ENCODE measurements at regions not wholly inside any gene's neighbourhood (a gene's known extent, or its start where the extent isn't known, plus 50 kb on each side); places are given as distances from the start of the nearest gene placed in this dataset.

DNA sequence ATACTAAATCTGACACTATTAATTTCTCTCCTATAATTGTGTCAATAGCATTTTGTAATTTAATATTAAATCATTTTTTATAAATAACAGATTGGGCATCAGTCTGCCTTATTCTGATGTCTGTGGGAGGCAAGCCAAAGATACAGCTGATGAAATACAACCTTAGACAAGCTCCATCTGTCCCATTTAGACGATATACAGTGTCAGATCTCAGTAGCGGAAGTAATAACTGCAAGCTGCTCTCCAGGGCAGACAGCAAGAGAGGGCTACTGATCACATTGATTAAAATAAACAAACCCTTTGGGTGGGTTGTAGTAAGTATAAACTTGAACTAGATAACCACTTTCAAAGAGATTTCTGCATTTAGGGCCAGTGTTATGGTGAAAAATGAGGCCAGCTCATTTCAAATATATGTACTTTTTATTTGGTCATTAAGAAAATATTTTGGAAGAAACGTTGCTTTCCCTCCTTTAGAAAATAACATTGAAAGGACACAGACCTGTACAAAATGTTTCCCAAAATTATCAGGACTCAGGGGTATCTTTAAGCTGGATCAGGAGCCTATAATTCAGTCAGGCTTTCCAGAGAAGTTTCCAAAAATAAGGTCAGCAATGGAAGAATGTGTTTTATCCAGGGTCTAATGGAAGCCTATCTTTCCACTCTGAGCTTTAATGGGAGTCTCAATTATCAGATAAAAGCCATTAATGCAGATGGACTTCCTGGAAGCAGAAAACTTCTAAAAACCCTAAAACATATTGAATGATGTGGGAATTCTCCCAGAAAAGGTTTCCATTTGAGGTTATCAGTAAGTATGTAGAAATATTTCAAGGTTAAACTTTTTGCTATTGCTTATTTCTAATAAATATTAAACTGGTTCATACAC is 1028.8 kb upstream of the IGFBP7 start:
- TF ChIP-seq, protein P1, sequence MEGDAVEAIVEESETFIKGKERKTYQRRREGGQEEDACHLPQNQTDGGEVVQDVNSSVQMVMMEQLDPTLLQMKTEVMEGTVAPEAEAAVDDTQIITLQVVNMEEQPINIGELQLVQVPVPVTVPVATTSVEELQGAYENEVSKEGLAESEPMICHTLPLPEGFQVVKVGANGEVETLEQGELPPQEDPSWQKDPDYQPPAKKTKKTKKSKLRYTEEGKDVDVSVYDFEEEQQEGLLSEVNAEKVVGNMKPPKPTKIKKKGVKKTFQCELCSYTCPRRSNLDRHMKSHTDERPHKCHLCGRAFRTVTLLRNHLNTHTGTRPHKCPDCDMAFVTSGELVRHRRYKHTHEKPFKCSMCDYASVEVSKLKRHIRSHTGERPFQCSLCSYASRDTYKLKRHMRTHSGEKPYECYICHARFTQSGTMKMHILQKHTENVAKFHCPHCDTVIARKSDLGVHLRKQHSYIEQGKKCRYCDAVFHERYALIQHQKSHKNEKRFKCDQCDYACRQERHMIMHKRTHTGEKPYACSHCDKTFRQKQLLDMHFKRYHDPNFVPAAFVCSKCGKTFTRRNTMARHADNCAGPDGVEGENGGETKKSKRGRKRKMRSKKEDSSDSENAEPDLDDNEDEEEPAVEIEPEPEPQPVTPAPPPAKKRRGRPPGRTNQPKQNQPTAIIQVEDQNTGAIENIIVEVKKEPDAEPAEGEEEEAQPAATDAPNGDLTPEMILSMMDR (conservative IDR thresholded peaks at IDR 0.05), result no peak
- TF ChIP-seq ZFX (IDR thresholded peaks at IDR 0.05), result no peak
